ENCODE measurements at regions not wholly inside any gene's neighbourhood (a gene's known extent, or its start where the extent isn't known, plus 50 kb on each side); places are given as distances from the start of the nearest gene placed in this dataset.

GRCh38 chr7:18366394-18366793 is 129.2 kb upstream of the HDAC9 start:
- no peak overlapping the region for H3K4me3 ChIP-seq (ENCODE audit: low read length in 2 of 2)
- no peaks in the 10 kb centered on the region for H3K27me3 ChIP-seq (ENCODE audit: control insufficient read depth in 3 of 3, insufficient read depth in 3 of 3, low read depth in 1 of 3, low read length in 3 of 3)
- H3K23ac ChIP-seq (ENCODE audit: low read depth, low read length, poor library complexity) = no peak overlapping the region
- no CpG with 5 or more reads among the region's 1 CpG for WGBS, 2 donors (ENCODE audit: extremely low coverage in 2 of 2, insufficient read length in 2 of 2, insufficient replicate concordance in 1 of 2)
- no peaks in the 10 kb centered on the region for H3K4me1 ChIP-seq (ENCODE audit: control insufficient read depth in 2 of 2, insufficient read depth in 1 of 2, low read depth in 1 of 2, low read length in 2 of 2)
- H3K79me1 ChIP-seq (ENCODE audit: low read depth, low read length) = no peaks in the 10 kb centered on the region
- H2BK15ac ChIP-seq (ENCODE audit: low read length) = no peak overlapping the region
- H3K4ac ChIP-seq (ENCODE audit: low read length) = no peak overlapping the region
- H4K8ac ChIP-seq (ENCODE audit: low read depth, low read length) = no peak overlapping the region
- H3K36me3 ChIP-seq (replicated peaks in 1 of 2; ENCODE audit: control insufficient read depth in 2 of 2, insufficient read depth in 2 of 2, low read length in 2 of 2) = no peaks in the 10 kb centered on the region
- no peak overlapping the region for H2BK120ac ChIP-seq (ENCODE audit: low read depth, low read length)
- no peak overlapping the region for H2BK5ac ChIP-seq (ENCODE audit: low read length)
- H3K14ac ChIP-seq (ENCODE audit: low read length) = no peak overlapping the region
- no peak overlapping the region for H2AK5ac ChIP-seq (ENCODE audit: low read depth, low read length)
- no peak overlapping the region for H3K9ac ChIP-seq (ENCODE audit: low read depth, low read length, poor library complexity)
- no peak overlapping the region for H4K91ac ChIP-seq (ENCODE audit: low read depth, low read length, poor library complexity)
- H3K27ac ChIP-seq (replicated peaks; ENCODE audit: low read length) = no peak overlapping the region
- no peak overlapping the region for H2AFZ ChIP-seq (ENCODE audit: low read length)
- no peaks in the 10 kb centered on the region for H3K9me3 ChIP-seq (replicated peaks in 1 of 2; ENCODE audit: control insufficient read depth in 2 of 2, insufficient read depth in 1 of 2, low read depth in 1 of 2, low read length in 2 of 2)
- no peak overlapping the region for H3K4me2 ChIP-seq (ENCODE audit: insufficient read depth, low read length, poor library complexity, severe bottlenecking)
- no peak for DNase-seq (ENCODE audit: low spot score)
- no peak overlapping the region for H3K18ac ChIP-seq (ENCODE audit: low read length)
- no peak overlapping the region for H2BK12ac ChIP-seq (ENCODE audit: low read length)

GRCh38 chr7:18369011-18369410 is 126.5 kb upstream of the HDAC9 start:
- no peak for DNase-seq (ENCODE audit: low spot score)
- Histone ChIP-seq H3K79me1 (ENCODE audit: low read depth, low read length) (no peaks in the 10 kb centered on the region), H3K4me2 (ENCODE audit: insufficient read depth, low read length, poor library complexity, severe bottlenecking) (no peak overlapping the region), H3K4me3 (ENCODE audit: low read length in 2 of 2) (no peak overlapping the region), H3K9ac (ENCODE audit: low read depth, low read length, poor library complexity) (no peak overlapping the region), H3K14ac (ENCODE audit: low read length) (no peak overlapping the region), H2BK15ac (ENCODE audit: low read length) (no peak overlapping the region), H2BK5ac (ENCODE audit: low read length) (no peak overlapping the region), H2AK5ac (ENCODE audit: low read depth, low read length) (no peak overlapping the region), H2BK120ac (ENCODE audit: low read depth, low read length) (no peak overlapping the region), H2BK12ac (ENCODE audit: low read length) (no peak overlapping the region), H3K4ac (ENCODE audit: low read length) (no peak overlapping the region), H3K9me3 (replicated peaks in 1 of 2; ENCODE audit: control insufficient read depth in 2 of 2, insufficient read depth in 1 of 2, low read depth in 1 of 2, low read length in 2 of 2) (no peaks in the 10 kb centered on the region), H2AFZ (ENCODE audit: low read length) (no peak overlapping the region), H4K8ac (ENCODE audit: low read depth, low read length) (no peak overlapping the region), H4K91ac (ENCODE audit: low read depth, low read length, poor library complexity) (no peak overlapping the region), H3K23ac (ENCODE audit: low read depth, low read length, poor library complexity) (no peak overlapping the region), H3K27me3 (ENCODE audit: control insufficient read depth in 3 of 3, insufficient read depth in 3 of 3, low read depth in 1 of 3, low read length in 3 of 3) (no peaks in the 10 kb centered on the region), H3K18ac (ENCODE audit: low read length) (no peak overlapping the region), H3K27ac (replicated peaks; ENCODE audit: low read length) (no peak overlapping the region), H3K4me1 (ENCODE audit: control insufficient read depth in 2 of 2, insufficient read depth in 1 of 2, low read depth in 1 of 2, low read length in 2 of 2) (no peaks in the 10 kb centered on the region), H3K36me3 (replicated peaks in 1 of 2; ENCODE audit: control insufficient read depth in 2 of 2, insufficient read depth in 2 of 2, low read length in 2 of 2) (no peaks in the 10 kb centered on the region)
- no CpG with 5 or more reads among the region's 1 CpG for WGBS, 2 donors (ENCODE audit: extremely low coverage in 2 of 2, insufficient read length in 2 of 2, insufficient replicate concordance in 1 of 2)

- Histone ChIP-seq H3K27ac (replicated peaks; ENCODE audit: low read length) (no peak overlapping the region), H3K4me2 (ENCODE audit: insufficient read depth, low read length, poor library complexity, severe bottlenecking) (no peak overlapping the region), H3K9ac (ENCODE audit: low read depth, low read length, poor library complexity) (no peak overlapping the region), H3K4me3 (ENCODE audit: low read length in 2 of 2) (no peak overlapping the region), H2BK15ac (ENCODE audit: low read length) (no peak overlapping the region), H3K4me1 (ENCODE audit: control insufficient read depth in 2 of 2, insufficient read depth in 1 of 2, low read depth in 1 of 2, low read length in 2 of 2) (no peaks in the 10 kb centered on the region), H3K79me1 (ENCODE audit: low read depth, low read length) (no peaks in the 10 kb centered on the region), H2BK12ac (ENCODE audit: low read length) (no peak overlapping the region), H4K8ac (ENCODE audit: low read depth, low read length) (no peak overlapping the region), H3K14ac (ENCODE audit: low read length) (no peak overlapping the region), H2BK120ac (ENCODE audit: low read depth, low read length) (no peak overlapping the region), H2BK5ac (ENCODE audit: low read length) (no peak overlapping the region), H3K4ac (ENCODE audit: low read length) (no peak overlapping the region), H3K18ac (ENCODE audit: low read length) (no peak overlapping the region), H3K9me3 (replicated peaks in 1 of 2; ENCODE audit: control insufficient read depth in 2 of 2, insufficient read depth in 1 of 2, low read depth in 1 of 2, low read length in 2 of 2) (peaks cover 0 to 2% of the 10 kb centered on the region in 2 donors), H2AFZ (ENCODE audit: low read length) (no peak overlapping the region), H3K36me3 (replicated peaks in 1 of 2; ENCODE audit: control insufficient read depth in 2 of 2, insufficient read depth in 2 of 2, low read length in 2 of 2) (no peaks in the 10 kb centered on the region), H3K23ac (ENCODE audit: low read depth, low read length, poor library complexity) (no peak overlapping the region), H3K27me3 (ENCODE audit: control insufficient read depth in 3 of 3, insufficient read depth in 3 of 3, low read depth in 1 of 3, low read length in 3 of 3) (no peaks in the 10 kb centered on the region), H2AK5ac (ENCODE audit: low read depth, low read length) (no peak overlapping the region), H4K91ac (ENCODE audit: low read depth, low read length, poor library complexity) (no peak overlapping the region)
- no peak for DNase-seq (ENCODE audit: low spot score)
- WGBS, 2 donors (ENCODE audit: extremely low coverage in 2 of 2, insufficient read length in 2 of 2, insufficient replicate concordance in 1 of 2) = no CpG with 5 or more reads among the region's 5 CpGs
Observed at GRCh38 chr7:18370633-18371032, 124.9 kb upstream of the HDAC9 start.

GRCh38 chr7:18378989-18379605 is 116.5 kb upstream of the HDAC9 start:
- Histone ChIP-seq H2BK15ac (ENCODE audit: low read length) (no peak overlapping the region), H2AK5ac (ENCODE audit: low read depth, low read length) (no peak overlapping the region), H3K36me3 (replicated peaks in 1 of 2; ENCODE audit: control insufficient read depth in 2 of 2, insufficient read depth in 2 of 2, low read length in 2 of 2) (no peaks in the 10 kb centered on the region), H3K18ac (ENCODE audit: low read length) (no peak overlapping the region), H4K8ac (ENCODE audit: low read depth, low read length) (no peak overlapping the region), H3K4ac (ENCODE audit: low read length) (no peak overlapping the region), H3K9me3 (replicated peaks in 1 of 2; ENCODE audit: control insufficient read depth in 2 of 2, insufficient read depth in 1 of 2, low read depth in 1 of 2, low read length in 2 of 2) (peaks cover 0 to 2% of the 10 kb centered on the region in 2 donors), H3K9ac (ENCODE audit: low read depth, low read length, poor library complexity) (no peak overlapping the region), H3K4me3 (ENCODE audit: low read length in 2 of 2) (no peak overlapping the region), H2BK5ac (ENCODE audit: low read length) (no peak overlapping the region), H2BK12ac (ENCODE audit: low read length) (no peak overlapping the region), H3K79me1 (ENCODE audit: low read depth, low read length) (no peaks in the 10 kb centered on the region), H3K14ac (ENCODE audit: low read length) (no peak overlapping the region), H3K27me3 (ENCODE audit: control insufficient read depth in 3 of 3, insufficient read depth in 3 of 3, low read depth in 1 of 3, low read length in 3 of 3) (no peaks in the 10 kb centered on the region), H4K91ac (ENCODE audit: low read depth, low read length, poor library complexity) (no peak overlapping the region), H3K4me1 (ENCODE audit: control insufficient read depth in 2 of 2, insufficient read depth in 1 of 2, low read depth in 1 of 2, low read length in 2 of 2) (no peaks in the 10 kb centered on the region), H3K27ac (replicated peaks; ENCODE audit: low read length) (no peak overlapping the region), H2AFZ (ENCODE audit: low read length) (peak overlapping the region; percentile 36), H3K23ac (ENCODE audit: low read depth, low read length, poor library complexity) (no peak overlapping the region), H3K4me2 (ENCODE audit: insufficient read depth, low read length, poor library complexity, severe bottlenecking) (no peak overlapping the region), H2BK120ac (ENCODE audit: low read depth, low read length) (no peak overlapping the region)
- DNase-seq (ENCODE audit: low spot score) = no peak
- no CpG with 5 or more reads among the region's 2 CpGs for WGBS, 2 donors (ENCODE audit: extremely low coverage in 2 of 2, insufficient read length in 2 of 2, insufficient replicate concordance in 1 of 2)
